HG03457 (cell line): ENCODE measurements at regions not wholly inside any gene's neighbourhood (a gene's known extent, or its start where the extent isn't known, plus 50 kb on each side); places are given as distances from the start of the nearest gene placed in this dataset.
"Not testable (repeated sequence)": the region's sequence is repeated elsewhere in the genome, so short reads cannot be mapped to it uniquely, and the experiment has no call there.

ENCODE experiments used
- ATAC-seq: cut with Tn5 transposase; IDR thresholded peaks from one replicate; pipeline ENCODE4 v1.9.1; 2021; ENCODE audit warnings: moderate number of reproducible peaks; ENCODE audit not compliant: unreplicated experiment

DNA sequence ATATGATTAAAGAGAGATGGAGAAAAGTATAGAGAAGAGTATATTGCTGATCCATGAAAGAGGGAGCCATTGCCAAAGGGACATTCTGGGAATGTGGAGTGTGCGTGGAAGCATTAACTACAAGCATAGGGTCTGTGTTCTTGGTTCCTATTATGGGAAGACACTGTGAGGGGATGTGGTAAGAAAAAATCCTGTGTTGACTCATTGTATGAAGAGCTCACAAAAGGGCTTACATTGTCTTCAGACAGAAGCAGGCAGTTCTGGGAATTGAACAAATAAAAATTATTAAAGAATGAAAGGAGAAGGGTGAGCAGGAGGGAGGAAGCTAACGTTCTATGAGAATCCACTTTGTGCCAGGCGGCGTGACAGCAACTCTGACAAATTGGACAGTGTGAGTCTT, 250.4 kb upstream of the CHD1 start:
- ATAC-seq, result no peak

DNA sequence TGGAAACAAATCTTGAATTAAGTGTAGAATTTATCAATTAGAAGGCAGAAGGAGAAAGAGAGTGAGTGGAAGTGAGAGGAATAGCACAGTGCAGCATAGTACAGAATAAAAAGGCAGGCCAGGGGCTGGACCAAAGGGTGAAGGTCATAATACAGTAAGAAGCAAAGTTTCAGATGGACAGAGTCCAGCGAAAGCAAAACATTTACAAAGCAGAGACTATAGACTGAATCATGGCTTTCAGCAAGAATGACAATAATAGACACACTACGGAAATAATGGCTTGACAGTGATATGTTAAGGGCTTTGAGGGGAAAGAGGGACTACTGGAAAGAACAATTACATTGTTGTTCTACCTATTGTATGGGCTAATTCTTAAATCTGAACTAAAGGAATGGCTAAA, 249.0 kb upstream of the CHD1 start:
- ATAC-seq, result no peak

DNA sequence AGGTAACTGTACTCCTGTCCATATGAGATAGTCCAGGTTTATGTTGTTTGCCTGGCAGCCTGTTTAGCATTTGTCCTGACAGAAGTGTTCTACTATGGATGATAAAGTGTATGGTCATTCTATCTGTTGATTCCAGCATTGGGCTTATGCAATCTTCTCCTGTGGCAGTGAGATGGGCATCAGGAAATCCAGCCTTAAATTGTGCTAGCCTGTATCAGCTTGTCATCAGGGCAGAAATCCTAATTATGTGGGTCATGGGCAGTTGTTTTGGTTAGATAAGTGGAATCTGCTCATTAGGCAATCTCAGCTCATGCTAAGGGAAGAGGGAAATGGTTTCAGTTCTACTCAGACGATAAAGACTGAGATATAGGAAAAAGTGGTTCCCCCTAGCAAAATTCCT, 247.4 kb upstream of the CHD1 start:
- ATAC-seq, result no peak

DNA sequence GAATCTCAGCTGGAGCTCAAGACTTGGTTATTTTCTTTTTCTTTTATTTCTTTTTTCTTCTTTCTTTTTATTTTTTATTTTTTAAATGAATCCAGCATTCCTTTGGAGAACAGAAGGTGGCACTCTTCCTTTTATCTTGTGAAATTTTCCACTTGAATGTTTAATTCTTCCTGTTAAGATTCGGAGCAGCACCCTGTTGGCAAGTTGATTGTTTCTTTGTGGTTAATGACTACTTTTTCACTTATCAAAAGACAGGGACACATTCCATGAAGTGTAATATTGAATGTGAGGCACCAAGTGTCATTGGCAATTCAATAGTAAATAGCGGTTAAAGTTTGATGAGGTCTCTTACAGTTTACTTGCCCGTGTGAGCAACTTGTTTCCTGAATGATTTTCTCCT, 240.5 kb upstream of the CHD1 start:
- no peak for ATAC-seq

DNA sequence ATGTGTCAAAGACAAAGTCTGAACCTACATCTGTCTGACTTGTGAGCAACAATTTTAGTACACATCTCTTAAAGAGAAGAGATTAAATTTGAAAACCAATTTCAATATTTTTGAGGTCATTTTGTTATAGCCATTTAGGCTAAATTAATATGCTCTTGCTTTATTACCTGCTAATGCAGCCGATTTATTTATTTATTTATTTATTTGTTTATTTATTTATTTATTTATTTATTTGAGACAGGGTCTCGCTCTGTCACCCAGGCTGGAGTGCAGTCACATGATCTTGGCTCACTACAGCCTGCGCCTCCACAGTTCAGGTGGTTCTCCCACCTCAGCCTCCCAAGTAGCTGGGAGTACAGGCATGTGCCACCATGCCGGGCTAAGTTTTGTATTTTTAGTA, 232.7 kb upstream of the CHD1 start:
- not testable (repeated sequence) for ATAC-seq

DNA sequence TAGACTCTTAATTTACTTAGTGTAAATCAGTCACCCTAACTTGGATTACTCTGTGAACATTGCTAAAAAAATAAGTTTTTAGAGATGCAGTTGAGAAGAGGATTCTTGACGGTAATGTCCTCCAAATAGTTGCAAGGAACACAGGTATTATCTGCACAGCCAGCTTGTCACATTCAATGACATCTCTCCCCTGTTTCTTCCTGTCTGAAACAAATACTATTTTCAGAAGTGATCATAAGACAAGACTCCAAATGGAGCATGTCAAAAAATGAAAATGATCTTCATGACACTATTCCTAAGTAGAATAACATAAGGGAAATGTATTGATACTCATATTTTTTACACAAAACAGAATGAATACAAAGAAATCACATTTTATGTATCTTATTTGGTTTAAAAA, 227.9 kb upstream of the CHD1 start:
- no peak for ATAC-seq

DNA sequence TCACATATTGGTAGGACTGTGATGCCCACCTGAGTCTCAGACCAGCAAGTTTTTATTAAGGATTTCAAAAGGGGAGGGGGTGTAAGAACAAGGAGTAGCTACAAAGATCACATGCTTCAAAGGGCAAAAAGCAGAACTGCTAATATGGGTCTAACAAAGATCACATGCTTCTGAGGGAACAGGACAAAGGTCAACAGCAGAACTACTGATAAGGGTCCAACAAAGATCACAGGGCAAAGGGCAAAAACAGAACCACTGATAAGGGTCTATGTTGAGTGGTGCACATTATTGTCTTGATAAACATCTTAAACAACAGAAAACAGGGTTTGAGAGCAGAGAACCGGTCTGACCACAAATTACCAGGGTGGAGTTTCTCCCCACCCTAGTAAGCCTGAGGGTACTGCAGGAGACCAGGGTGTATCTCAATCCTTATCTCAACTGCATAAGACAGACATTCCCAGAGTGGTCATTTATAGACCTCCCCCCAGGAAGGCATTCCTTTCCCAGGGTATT, 214.5 kb upstream of the CHD1 start:
- not testable (repeated sequence) for ATAC-seq

DNA sequence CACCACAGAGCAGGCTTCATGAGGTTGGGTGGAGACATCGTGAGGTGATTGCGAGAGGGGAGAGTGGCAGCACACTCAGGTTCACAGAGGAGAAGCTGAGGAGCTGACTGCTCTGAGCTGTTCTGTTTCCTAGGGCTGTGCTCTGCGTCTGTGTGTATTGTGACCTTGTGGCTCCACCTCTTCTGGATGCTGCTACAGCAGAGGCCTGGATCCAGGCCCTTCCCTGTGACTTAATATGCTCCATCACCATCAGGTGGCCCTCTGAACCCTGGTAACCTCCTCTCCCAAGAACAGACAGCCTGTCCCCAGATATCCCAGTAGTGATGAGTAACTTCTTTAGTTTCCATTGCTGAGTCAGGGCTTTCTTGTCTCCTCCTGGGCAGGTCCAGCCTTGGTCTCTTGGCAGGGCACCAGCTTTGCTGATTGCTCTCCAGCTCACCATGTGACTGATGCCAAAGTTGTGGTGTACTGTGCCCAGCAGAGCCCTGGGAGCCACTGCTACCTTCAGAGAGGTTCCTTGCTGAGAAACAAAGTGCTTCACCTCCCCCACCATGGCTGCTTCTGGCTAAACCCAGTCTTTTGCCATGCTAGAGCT, 212.8 kb upstream of the CHD1 start:
- ATAC-seq, result no peak

DNA sequence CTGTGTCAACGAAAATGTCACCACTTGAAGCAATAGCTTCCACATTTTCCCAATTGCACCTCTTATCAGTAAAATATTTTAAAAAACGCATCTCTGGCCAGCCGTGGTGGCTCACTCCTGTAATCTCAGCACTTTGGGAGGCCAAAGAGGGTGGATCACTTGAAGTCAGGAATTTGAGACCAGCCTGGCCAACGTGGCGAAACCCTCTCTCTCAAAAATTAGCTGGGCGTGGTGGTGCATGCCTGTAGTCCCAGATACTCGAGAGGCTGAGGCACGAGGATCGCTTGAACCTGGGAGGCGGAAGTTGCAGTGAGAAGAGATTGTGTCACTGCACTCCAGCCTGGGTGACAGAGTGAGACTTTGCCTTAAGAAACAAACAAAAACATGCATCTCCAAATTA, 210.1 kb upstream of the CHD1 start:
- ATAC-seq, result no peak

DNA sequence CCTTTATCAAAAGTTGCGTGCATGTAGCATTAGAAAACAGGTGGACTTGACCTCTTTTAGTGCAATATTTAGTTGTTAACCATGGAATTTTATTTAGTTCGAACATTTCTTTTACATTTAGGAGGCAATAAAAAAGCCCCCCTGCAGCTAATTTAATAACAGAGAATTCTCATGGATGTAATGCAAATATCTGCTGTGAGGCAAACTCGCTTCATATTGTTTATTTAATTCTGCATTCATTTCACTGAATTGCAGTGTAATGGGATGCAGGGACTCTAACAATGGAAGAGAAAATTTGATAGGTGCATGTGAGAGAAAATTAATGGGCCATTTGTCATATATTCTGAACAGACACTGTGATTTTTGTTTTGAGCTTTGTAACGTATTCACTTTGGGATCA, 205.1 kb upstream of the CHD1 start:
- no peak for ATAC-seq

DNA sequence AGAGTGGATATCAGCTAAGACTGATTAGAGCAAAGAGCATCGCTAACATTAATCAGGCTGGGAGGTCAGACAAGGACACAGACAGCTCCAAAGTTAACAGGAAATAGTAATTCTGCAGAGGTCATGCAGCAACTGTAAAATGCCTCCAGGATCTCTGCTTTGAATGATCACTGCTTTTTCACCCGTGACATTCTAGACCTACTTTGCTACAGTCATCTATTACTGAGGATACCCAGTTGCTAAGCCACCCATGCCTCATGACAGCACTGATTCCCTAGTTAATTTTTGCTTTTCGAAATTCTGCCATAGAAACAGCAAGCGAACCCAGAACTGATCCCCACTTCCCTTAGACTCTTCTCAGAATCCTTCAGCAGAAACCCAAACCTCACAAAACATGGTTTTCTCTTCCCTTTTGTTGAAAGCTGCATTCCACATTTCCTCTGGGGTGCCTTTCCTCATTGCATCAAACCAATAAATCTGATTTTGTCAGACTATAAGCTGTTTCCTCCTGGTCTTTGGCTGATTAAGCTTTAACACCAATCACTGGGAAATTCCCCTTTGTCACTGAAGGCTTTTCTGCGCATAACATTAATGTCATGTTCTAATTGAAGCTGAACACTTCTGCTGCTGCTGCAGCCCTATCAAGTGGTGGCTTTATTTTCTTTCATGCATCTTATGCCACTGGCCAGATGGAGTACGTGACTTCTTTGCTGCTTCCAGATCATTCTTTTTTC, 201.1 kb upstream of the CHD1 start:
- ATAC-seq, result no peak

DNA sequence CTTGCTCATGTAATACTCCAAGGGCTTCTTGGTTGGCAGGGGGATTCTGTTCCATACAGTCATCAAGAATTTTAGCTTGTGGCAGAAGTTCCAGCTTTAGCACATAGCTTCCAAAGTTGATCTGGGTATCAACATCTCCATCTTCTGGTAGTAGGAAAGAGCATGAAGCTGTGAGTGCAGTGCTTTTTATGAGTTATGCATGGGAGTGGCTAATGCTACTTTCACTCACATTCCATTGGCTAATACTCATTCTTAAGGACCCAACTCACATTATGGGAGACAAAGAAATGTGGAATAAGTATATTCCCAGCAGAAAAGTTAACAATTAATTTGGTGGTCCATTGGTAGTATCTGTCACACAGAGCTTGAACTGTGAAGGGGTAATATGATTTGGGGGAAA, 194.2 kb upstream of the CHD1 start:
- ATAC-seq, result no peak

DNA sequence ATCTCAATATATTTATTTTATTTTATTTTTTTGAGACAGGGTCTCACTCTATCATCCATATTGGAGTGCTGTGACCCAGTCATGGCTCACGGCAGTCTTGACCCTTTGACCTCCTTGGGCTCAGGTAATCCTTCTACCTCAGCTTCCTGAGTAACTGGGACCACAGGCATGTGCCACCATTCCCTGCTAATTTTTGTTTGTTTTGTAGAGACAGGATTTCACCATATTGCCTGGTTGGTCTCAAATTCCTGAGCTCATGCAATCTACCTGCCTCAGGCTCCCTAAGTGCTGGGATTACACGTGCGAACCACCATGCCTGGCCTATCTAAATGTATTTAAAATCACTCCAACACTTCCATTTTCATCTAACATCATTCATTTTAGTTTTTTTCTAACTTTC, 190.5 kb upstream of the CHD1 start:
- ATAC-seq, result no peak

DNA sequence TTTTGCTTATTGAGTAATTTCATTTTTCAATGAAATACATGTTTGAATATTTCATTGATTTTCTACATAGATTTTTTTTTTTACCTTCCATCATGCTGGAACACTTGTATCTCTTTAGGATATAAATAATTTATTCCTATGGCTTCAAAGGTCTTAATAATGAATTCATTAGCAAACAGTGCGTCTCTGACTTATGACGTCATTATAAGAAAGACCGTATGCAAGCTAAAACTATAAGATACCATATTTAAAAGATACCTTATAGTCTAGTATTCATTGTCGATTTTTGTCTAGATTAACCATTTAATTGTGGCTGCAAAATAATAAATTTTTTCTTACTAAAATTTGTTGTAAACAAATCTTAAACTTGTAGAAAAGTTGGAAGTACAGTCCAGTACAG, 187.7 kb upstream of the CHD1 start:
- no peak for ATAC-seq

DNA sequence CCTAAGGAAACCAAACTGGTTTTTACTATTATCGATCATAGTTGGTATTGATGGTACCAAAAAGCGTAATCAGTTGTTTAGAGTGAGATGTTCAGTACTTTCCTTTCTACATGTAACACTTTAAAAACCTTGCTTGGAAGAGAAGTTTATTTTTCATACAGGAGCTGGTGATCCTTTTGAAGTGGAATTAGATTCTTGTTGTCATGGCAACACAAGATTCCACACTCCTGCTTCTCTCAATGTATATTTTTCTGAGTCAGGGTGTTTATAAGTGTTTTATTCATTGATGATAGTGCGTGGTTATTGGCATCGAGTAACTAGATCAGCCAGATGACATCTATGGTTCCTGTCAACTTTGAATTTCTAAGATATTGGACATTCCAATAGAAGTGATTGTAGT, 181.1 kb upstream of the CHD1 start:
- no peak for ATAC-seq

DNA sequence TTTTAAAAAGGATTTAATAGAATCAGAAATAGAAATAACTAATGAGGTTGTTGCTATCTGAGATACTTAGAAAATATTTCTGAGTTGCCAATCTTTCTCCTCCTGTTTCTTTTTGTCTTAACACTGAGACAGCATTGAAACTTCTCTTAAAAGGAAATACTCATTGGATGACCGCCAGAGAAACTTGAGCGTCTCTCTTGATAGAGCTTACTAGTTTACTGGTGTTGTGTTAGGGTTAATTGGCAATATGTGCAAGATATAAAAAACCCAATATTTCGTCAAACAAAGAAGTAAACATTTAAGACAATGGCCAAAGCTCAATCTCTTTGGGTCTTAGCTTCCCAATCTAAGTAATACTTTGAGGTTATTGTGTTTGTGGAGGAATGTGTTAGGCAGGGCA, 176.4 kb upstream of the CHD1 start:
- ATAC-seq, result no peak

DNA sequence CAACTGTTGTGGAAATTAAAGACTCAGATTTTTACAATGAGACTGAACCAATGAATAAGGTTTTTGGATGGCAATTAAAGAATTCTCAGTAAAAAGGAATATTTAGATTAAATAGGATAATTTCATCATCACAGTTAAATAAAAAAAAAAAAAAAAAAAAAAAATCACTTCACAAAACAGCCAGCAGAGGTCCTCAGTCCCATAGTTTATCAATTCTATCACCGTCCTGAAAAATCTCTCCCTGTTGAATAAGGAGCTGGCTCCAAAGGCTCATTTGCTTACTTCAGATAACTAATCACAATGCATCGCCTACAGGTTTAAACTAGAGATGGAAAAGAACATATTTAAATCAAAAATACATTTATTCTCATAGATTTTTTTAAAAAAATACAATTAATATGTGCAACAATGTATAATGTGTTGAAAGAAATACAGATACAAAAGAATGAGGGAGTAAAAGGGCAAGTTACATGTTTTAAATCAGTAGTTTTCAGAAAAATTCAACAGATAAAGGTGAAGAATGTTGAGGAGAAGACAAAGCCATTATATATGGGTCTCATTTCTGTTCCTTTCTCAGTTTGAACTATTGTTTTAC, 175.8 kb upstream of the CHD1 start:
- no peak for ATAC-seq

DNA sequence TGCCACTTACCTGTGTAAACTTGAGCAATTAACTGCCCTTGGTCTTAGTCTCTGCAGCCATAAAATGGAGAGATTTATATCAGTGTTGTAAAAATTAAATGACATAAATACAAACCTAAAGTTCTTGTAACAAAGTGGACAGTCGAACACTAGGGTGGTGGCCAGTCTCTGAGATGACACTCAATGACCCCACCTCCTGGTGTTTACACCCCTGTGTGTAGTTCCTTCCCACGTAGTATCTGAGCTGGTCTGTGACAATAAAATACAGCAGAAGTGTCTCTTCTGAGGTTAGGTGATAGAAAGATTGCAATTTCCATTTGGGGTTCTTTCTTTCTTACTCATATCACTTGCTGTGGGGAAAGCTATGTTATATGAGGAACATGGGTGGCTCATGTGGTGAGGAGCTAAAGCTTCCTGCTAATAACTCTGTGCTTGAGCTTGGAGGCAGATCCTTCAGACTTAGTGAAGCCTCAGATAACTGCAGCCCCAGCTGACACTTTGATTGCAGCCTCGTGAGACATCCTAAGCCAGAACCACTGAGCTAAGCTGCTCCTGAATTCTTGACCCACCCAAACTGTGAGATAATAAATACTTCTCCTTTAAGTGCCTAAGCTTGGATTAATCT, 173.4 kb upstream of the CHD1 start:
- no peak for ATAC-seq

DNA sequence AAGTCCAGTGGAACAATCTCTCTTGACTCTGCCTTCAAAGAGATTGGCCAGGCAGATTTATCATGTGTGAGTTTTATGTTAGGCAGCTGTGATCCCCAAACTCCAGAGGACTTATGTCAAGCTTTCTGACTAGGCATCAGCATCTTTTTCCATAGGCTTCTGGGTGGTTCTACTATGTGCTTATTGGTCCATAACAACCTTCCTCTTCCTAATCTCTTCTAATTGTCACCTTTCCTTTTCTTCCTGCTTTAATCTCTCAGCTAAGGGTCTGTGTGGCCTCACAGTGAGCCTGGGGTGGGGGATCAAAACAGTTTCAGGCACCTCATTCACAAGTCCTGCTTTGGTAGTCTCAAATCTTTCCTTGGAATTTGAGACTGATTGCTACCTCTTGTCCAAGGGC, 170.9 kb upstream of the CHD1 start:
- no peak for ATAC-seq

DNA sequence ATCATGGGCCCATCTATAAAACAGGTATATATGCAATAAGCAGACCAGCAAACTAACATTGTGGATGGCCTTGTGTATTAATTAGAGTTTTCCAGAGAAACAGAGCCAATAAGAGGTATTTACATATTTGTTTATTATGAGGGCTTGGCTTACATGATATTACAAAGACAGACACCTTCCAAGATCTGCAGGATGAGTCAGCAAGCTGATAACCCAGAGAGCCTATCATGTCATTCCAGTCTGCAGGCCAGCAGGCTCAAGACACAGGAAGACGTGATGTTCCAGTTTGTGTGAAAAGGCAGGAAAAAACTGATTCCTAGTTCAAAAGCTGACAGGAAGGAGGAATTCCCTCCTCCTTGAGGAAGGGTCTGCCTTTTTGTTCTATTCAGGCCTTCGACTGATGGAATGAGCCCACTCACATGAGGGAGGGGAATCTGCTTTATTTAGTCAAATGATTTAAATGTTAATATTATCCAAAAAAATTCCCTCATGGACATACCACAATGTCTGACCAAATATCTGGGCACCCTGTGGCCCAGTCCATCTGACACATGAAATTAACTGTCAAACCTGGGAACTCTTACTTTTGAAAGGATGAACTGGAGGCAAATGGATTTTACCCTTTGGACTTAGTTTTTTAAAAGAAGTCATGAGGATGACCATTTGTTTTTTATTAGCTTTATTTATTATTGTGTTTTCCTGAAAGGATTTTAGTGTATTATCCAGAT, 161.2 kb upstream of the CHD1 start:
- ATAC-seq, result no peak

DNA sequence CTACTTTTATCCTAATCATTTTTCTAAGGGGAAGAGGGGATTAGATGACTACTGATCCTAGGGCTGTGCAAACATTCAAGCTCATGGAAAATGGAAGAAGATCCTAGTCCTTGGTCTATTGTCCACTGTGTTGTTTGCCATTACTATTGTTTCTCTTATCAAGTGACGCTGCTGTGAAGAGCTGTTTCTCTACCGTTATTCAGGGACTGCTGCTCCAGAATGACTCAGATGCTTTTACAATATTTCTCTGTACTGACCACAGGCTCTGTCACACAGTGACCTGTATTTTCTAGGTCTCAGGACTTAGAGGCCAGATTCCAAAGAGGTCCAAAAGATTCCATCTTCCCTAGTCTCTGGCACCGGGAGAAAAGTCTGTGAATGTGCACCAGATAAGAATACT, 159.5 kb upstream of the CHD1 start:
- no peak for ATAC-seq
